GM19463 (cell line): ENCODE measurements at regions not wholly inside any gene's neighbourhood (a gene's known extent, or its start where the extent isn't known, plus 50 kb on each side); places are given as distances from the start of the nearest gene placed in this dataset.

Source experiments
- ATAC-seq: cut with Tn5 transposase; IDR thresholded peaks from one replicate; pipeline ENCODE4 v1.9.1; 2021; ENCODE audit warnings: mild to moderate bottlenecking, moderate library complexity; ENCODE audit not compliant: unreplicated experiment

DNA sequence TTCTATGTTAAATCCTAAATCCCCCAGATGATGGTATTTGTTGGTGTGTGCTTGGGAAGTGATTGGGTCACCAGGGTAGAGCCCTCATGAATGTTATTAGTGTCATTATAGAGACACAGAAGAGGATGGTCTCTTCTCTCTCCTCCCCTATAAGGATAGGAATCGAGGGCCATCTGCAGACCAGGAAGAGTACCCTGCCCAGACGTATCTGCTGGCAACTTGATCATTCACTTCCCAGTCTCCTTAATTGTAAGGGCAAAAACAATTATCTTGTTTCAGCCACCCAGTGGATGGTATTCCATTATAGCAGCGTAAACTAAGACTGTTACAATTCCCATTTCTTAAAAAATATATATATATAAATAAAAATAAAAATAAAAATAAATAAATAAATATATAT lies 892.2 kb downstream of the SI start:
- ATAC-seq, result no peak

DNA sequence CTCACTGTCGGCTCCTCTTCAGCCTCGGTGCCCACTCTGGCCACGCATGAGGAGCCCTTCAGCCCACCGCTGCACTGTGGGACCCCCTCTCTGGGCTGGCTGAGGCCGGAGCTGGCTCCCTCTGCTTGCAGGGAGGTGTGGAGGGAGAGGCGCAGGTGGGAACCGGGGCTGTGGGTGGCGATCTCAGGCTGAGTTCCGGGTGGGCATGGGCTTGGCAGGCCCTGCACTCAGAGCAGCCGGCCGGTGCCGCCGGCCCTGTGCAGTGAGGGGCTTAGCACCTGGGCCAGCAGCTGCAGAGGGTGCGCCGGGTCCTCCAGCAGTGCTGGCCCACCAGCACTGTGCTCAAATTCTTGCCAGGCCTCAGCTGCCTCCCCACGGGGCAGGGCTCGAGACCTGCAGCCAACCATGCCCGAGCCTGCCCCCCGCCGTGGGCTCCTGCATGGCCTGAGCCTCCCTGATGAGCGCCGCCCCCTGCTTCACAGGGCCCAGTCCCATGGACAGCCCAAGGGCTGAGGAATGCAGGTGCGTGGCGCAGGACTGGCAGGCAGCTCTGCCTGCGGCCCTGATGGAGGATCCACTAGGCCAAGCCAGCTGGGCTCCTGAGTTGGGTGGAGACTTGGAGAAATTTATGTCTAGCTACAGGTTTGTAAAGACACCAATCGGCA lies 899.1 kb downstream of the SI start:
- no peak for ATAC-seq

DNA sequence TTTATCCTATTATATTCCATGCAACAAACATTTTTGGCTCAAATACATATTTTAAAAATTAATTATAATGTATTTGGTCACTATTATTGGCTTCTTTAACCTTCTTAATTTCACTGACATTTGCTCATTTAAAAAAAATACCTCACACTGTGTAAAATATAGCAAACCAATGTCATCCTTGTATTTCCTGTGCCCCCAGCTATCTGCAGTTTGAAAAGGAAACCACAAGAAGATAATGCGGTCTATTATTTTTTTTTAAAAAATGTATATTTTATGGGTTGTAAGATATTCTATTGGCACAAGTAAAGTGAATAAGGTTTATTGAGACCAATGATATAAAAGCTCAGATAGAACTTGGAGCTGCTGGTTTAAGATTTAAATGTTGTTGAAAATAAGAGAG lies 904.2 kb downstream of the SI start:
- ATAC-seq, result no peak

DNA sequence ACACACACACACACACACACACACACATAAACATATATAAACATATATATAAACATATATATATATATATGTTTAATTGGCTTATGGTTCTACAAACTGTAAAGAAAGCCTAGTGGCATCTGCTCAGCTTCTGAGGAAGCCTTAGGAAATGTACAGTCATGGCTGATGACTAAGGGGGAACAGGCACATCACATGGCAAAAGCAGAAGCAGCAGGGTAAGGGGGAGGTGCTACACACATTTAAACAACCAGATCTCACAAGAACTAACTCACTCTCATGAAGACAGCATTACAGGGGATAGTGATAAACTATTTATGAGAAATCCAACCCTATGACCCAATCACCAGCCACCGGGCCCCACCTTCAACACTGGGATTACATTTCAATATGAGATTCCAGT lies 922.9 kb downstream of the SI start:
- no peak for ATAC-seq

DNA sequence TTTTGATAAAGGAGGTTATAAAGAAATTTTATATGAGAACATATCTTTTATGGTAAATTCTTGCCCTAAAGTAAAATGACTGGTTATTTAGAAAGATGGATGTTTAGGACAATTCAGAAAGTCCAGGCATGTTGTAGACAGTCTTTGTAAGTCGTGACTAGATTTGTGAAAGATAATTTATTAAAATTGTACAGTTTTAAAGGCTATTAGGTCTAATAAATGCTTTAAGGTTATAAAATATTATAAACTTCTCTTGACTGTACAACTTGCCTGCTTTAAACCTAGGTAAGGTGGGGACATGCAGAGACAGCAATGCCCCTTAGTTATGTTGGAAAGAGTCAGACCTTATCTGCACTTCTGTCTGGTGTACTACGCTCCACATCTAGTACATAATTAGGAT lies 933.5 kb downstream of the SI start:
- no peak for ATAC-seq

DNA sequence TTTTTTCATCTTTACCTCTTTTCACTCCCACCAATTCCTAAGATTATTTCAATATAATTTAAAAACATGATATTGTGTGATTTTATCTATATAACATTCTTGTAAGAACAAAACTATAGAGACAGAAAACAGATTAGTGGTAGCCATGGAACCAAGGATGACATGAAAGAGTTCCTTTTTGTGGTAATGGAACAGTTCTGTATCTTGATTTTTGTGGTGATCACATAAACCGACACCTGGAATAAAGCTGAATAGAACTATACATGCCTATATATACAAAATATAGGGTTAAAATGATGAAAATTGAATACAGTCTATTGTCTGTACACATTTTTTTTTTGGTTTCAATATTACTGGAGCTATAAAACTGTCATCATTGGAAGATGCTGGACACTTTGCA lies 945.4 kb downstream of the SI start:
- ATAC-seq, result no peak

DNA sequence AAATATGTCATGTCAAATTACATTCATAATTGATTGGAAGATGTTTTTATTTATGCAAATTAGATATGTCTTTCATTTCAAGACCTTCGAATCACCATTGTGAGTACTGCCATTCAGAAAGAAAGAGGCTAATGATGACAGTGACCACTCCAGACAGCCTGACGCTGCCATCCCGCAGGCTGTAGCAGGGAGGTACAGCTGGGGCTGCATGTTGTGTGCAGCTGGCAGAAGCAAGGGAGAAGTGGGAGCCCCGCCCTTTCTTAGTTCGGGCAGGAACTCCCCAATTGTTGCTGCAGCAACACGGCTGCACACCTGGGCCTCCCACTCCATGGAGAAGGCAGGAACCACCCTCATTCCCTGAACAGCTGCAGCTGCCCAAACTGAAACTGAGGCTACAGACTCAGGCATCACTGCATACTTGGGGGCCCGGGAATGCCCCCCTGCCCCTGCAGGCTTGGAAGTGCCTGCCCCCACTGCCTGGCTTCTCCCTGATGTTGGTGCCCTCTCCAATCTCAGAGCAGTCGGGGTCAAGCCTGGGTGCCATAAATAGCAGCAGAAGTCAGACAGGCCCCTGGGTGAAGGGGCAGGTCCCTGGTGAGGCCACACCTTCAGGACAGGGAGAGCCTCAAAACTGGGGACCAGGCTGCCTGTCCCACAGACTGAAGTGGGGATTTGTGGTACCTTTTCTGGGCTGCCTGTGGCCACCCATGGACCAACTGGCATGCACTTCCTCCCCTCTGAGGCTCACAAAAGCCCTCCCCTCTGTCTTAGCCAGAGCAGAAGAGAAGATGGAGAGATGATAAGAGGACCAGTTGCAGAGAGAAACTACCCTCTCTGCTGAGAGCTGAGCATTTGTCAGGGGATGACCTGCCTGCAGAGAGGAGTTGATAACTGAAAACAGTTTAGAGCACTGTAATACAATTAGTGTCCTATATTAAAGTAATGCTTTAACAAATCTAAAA lies 964.6 kb downstream of the SI start:
- ATAC-seq, result no peak

DNA sequence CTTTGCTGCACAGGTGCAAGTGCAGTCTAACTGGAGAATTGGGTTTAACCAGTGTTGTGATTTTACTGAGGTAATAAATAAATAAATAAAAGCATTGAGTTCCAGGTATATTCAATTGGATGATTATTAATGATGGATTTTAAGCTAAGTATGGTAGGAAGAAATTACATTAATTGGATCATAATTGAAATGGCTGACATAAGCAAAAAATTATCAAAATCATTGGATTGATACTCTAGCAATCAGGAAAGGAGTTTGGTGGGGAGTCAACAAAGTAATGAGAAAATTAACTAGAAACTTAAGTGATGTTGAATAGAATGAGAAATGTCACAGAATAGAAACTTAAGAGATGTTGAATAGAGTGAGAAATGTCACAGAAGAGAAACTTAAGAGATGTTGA lies 981.9 kb downstream of the SI start:
- ATAC-seq, result no peak

DNA sequence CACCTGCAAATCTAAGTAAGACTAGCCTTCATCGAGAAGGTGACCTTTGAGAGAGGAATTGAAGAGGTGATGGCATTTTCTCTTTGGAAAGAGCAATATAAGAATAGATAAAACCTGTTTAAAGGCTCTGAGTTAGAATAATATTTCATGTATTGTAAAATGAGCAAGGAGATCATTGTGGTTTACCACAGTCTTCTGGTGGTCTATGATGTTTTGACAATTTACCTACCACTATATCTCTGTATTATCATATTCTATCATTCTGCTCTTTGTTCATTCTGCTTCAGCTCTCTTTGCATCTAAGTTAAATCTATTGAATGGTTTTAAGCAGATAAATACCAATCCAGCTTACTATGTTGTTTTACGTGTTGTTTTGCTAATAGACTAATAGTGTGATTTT lies 982.3 kb downstream of the SI start:
- no peak for ATAC-seq

DNA sequence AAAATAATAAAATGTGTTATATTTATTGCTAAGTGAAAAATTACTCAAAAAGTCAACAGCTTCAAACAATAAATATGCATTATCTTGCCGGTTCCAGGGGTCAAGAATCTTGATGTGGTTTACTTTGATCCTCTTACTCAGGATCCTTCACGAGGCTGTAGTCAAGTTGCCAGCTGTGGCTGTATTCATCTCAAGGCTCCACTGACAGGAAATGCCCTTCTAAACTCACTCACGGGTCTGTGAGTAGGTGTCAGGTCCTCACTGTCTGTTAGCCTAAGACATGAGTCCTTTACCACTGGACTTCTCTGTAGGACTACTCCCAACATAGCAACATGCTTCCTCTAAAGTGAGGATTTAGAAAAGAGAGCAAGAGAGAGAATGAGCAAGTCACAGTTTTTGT lies 983.0 kb downstream of the SI start:
- ATAC-seq, result no peak

DNA sequence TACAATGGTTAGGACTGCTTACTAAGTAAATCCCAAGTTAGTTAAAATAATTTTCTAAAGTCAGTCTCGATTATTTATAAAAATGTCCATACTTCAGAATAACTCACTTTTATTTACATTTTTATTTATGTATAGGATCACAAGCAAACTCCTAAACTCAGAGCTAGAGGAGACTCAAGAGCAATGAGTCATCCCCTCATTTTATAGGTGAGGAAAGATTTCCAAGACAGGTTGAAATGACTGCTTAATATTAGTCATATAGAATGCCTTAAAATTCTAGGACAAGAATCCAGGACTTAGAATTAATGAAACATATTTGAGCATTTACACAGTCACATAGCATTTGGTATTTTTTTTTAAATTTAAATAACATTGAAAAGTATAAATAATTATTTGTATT lies 983.8 kb downstream of the SI start:
- no peak for ATAC-seq

DNA sequence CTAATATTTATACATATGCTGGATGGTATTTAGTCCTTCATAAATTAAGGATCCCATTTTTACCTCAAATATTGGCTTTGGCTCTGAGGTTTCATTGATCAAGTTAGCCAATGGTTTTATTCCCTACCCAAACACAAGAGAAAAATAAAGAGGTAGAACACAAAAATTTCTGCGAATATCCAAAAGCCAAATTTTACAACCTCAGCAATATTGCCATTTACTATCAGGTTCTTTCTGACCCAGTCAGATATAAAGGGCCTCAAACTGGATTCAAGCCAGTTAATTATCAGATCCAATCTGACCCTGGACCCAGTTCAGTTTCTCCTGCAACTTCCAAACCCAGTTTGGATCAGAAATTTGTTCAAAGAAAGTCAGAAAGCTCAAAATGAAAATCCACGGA lies 998.1 kb downstream of the SI start:
- no peak for ATAC-seq

DNA sequence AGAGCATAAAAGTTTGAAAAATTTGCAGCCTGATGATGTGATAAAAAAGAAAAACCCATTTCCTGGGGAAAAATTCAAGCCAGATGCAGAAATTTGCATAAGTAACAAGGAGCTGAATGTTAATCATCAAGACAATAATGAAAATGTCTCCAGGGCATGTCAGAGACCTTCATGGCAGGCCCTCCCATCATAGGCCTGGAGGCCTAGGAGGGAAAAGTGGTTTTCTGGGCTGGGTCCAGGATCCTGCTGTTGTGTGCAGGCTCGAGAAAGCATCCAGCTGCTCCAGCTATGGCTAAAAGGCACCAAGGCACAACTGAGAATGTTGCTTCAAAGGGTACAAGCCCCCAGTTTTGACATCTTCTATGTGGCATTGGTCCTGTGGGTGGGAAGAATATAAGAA lies 1014.0 kb downstream of the SI start:
- no peak for ATAC-seq

DNA sequence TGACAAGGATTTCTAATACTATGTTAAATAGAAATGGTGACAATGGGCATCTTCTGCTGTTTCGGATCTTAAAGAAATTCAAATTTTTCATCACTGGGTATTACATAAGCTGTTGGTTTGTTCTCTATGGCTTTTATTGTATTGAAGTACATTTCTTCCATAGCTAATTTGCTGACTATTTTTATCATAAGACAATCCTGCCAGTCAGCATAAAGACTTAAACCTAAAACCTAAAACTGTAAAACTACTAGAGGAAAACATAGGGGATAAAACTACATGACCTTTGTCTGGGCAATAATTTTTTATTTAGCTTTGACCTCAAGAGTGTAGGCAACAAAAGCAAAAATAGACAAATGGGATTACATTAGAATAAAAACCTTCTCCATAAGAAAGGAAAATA lies 1017.4 kb downstream of the SI start:
- no peak for ATAC-seq

DNA sequence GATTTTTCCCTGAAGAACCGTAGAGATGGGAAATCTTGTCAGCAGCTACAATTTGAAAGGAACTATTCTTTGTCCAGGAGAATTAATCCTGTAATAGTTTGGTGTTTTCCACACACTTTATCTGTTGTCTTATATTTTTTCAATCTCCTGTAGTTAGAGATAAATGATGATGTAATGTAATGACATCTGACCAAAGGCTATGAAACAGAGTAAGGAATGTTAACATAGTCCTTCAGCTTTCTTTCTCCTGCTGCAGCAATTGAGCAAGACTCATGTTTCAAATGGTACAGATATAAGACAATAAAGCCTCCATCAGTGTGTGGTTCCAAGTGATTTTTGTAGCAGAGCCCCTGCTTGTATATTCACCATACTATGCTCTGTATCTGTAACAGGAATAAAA lies 1028.4 kb downstream of the SI start:
- no peak for ATAC-seq

DNA sequence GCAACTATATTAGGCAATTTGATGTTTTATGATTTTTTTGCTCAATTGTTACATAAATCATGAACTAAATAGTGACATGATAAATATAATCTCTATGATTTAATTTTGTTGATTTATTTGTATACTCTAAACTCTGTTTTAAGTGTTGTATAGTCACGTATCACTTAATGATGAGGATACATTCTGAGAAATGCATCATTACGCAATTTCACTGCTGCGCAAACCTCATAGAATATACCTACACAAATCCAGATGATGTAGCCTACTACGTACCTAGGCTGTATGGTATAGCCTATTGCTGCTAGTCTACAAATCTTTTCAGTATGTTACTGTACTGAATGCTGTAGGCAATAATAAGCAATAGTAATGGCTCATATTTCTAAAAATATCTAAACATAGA lies 1029.8 kb downstream of the SI start:
- no peak for ATAC-seq

DNA sequence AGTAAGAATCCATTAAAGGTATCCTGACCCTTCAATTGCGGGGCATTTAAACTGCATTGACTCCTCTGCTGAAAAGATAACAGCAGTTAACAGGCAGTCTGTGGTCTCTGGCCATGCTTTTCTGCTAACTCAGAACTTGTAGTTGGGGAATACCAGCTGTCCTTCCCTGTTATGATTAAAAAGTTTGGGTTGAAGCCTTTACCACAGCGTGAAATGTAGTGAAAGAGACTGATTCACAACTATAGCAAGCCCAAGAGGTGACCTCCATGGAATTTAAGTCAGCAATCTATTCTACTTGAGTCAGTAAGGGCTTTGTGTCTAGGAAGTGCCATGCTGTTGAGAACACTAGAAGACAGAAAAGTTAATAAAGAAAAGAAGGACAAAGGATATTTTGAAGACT lies 1037.3 kb downstream of the SI start:
- ATAC-seq, result no peak

DNA sequence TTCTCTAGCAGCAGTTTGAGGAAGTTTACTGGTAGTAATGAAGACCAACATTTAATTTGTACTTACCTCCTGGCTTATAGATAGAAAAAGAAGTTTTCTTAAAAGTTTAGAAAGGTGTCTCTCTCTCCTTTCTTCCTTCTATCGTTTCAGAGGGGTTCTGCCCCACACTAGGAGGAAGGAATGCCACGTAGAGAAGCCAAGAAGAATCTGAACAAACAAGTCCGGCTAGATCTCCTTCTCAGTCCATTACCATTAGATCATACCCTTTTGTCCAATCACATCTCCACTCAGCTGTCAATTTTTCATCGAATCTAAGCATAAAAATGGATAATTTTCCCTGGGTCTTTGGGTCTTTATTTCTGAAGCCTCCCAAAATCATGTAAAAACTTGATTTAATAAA lies 1048.1 kb downstream of the SI start:
- ATAC-seq, result no peak

DNA sequence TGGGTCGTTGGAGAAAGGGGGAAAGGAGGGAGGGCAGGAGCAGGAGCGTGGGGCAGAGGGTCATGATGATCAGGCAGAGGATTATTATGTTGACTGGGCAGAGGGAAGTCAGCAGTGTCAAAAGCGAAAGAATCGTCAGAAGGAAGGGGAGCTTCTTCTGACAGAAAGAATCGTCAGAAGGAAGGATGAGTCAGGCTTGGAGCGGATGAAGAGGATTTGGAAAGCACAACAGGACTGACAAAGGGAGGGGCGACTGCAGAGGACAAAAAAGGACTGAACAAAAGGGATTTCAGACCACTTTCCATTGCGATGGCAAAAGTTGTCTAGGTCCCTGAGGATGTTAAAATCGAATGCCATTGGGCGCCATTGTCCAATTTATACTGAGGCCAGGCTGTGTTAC lies 1053.5 kb downstream of the SI start:
- ATAC-seq, result no peak

DNA sequence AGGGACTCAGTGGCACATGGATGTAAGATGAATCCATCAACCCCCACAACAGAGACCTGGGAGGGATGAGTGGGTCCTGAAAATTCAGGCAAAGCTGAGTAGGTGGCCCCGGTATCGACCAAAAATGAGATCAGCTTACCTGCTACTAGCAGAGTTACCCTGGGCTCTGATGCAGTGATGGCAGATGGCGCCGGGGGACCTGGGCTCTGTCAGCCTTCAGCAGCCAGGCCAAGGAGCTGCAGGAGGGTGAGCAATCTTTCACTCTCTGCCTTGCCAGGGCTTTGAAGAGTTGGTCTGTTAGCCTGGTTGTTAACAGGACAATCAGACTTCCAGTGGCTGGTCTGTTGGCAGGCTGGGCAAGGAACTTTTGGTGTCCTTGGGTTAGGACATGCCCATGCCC lies 1054.8 kb downstream of the SI start:
- ATAC-seq, result no peak

DNA sequence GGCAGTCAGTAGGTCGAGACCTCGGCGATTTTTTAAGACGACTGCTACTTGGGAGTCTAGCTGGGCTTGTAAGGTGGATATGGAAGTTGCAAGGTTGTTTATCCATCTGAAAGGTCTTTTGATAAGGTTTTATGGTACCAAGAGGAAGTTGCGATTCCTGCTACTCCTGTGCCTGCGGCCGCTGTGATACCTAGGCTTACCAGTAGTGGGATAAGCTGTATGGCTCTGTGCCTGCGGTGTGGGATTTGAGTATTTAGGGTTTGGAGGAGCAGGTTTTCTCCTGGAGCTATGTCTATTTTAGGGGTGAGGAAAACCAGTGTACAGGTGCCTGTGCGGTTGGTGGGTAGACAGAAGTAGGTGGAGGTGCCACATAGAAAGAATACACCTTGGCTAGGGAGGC lies 1059.8 kb downstream of the SI start:
- ATAC-seq, result no peak

DNA sequence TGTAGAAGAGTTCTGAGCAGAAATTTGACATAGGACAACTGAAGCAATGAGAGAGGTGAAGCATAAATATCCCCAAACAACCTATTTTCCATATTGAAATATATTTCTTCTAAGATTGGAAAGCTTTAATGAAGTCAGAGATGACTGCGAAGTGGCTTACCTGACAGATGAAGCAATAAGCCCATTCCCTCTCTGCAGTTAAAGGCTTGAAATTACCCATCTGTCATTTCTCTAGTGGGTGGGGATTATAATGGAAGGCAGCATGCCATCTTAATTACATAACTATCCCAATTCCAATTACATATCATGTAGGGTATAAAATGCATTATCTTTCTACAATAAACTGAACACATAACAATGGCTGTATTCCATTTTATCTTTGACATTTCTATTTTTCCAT lies 1070.5 kb downstream of the SI start:
- no peak for ATAC-seq

DNA sequence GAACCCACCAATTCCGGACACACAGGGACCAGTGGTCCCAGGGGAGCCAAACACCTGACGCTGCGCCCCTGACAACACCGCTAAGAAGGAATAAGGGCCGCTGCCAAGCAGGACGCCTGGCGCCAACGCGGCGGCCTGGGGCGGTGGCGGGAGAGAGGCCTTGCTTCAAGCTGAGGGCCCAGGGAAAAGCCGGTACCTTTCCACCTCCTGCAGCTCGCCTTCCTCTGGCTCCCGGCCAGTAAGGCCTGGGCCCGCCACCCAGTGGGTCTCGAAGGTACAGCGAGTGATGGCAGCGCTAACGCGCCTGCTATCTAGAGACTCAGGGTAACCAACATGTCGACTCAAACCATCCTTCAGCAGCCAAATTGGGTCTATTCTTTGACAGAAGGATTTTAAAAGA lies 1074.1 kb downstream of the SI start:
- ATAC-seq, result no peak
